ENCODE measurements at regions not wholly inside any gene's neighbourhood (a gene's known extent, or its start where the extent isn't known, plus 50 kb on each side); places are given as distances from the start of the nearest gene placed in this dataset.

- Histone ChIP-seq H3K36me3 (ENCODE audit: control insufficient read depth in 4 of 4, insufficient read depth in 3 of 4, low read depth in 1 of 4, low read length in 3 of 4) (no peaks in the 10 kb centered on the region), H3K27me3 (ENCODE audit: control insufficient read depth in 4 of 4, insufficient read depth in 4 of 4, low read length in 3 of 4) (no peaks in the 10 kb centered on the region), H3K4me3 (ENCODE audit: low read depth in 1 of 3, low read length in 3 of 3) (no peak overlapping the region), H3K27ac (ENCODE audit: low read depth in 1 of 2, low read length in 2 of 2) (no peak overlapping the region), H3K9me3 (ENCODE audit: control insufficient read depth in 4 of 4, low read length in 3 of 4) (no peaks in the 10 kb centered on the region), H3K9ac (ENCODE audit: low read depth in 1 of 2, low read length in 2 of 2) (no peak overlapping the region), H3K4me1 (ENCODE audit: control insufficient read depth in 4 of 4, insufficient read depth in 4 of 4, low read length in 3 of 4) (no peaks in the 10 kb centered on the region)
- DNase-seq (ENCODE audit: low spot score) = no peak
- 61% methylated on average over 5 of the region's 5 CpGs for WGBS
- TF ChIP-seq FOXA2 (IDR thresholded peaks at IDR 0.05) = no peak
These were observed 455.1 kb upstream of the DDX18 start for GRCh38 chr2:117359266-117359914.

- no peaks in the 10 kb centered on the region for H3K36me3 ChIP-seq (ENCODE audit: control insufficient read depth in 4 of 4, insufficient read depth in 3 of 4, low read depth in 1 of 4, low read length in 3 of 4)
- no peaks in the 10 kb centered on the region for H3K9me3 ChIP-seq (ENCODE audit: control insufficient read depth in 4 of 4, low read length in 3 of 4)
- no peak overlapping the region for H3K27ac ChIP-seq (ENCODE audit: low read depth in 1 of 2, low read length in 2 of 2)
- H3K4me3 ChIP-seq (ENCODE audit: low read depth in 1 of 3, low read length in 3 of 3) = no peak overlapping the region
- DNase-seq (ENCODE audit: low spot score) = no peak
- no peaks in the 10 kb centered on the region for H3K27me3 ChIP-seq (ENCODE audit: control insufficient read depth in 4 of 4, insufficient read depth in 4 of 4, low read length in 3 of 4)
- H3K9ac ChIP-seq (ENCODE audit: low read depth in 1 of 2, low read length in 2 of 2) = no peak overlapping the region
- WGBS = 71% methylated on average over 2 of the region's 2 CpGs
- TF ChIP-seq RAD21 (IDR thresholded peaks at IDR 0.05) (no peak), ZBTB33 (IDR thresholded peaks at IDR 0.05) (no peak), EGR1 (IDR thresholded peaks at IDR 0.05; ENCODE audit: low read depth in 2 of 2) (no peak), CTCF (IDR thresholded peaks at IDR 0.05; ENCODE audit: low read depth, low read length, missing input control) (no peak), ATF3 (IDR thresholded peaks at IDR 0.05) (no peak), GABPA (IDR thresholded peaks at IDR 0.05 in 1 of 2, conservative IDR thresholded peaks at IDR 0.05 in 1 of 2) (no peak), RXRA (IDR thresholded peaks at IDR 0.05) (no peak), FOXA2 (IDR thresholded peaks at IDR 0.05) (no peak), HNF4G (IDR thresholded peaks at IDR 0.05) (no peak), SP1 (IDR thresholded peaks at IDR 0.05) (no peak), JUND (IDR thresholded peaks at IDR 0.05) (no peak)
- H3K4me1 ChIP-seq (ENCODE audit: control insufficient read depth in 4 of 4, insufficient read depth in 4 of 4, low read length in 3 of 4) = no peaks in the 10 kb centered on the region
These were observed 453.9 kb upstream of the DDX18 start for GRCh38 chr2:117360586-117360985.

GRCh38 chr2:117378653-117379052 is 435.8 kb upstream of the DDX18 start:
- H3K36me3 ChIP-seq (ENCODE audit: control insufficient read depth in 4 of 4, insufficient read depth in 3 of 4, low read depth in 1 of 4, low read length in 3 of 4) = no peaks in the 10 kb centered on the region
- H3K9me3 ChIP-seq (ENCODE audit: control insufficient read depth in 4 of 4, low read length in 3 of 4) = no peaks in the 10 kb centered on the region
- H3K27me3 ChIP-seq (ENCODE audit: control insufficient read depth in 4 of 4, insufficient read depth in 4 of 4, low read length in 3 of 4) = peaks cover 0 to 3% (median 0%) of the 10 kb centered on the region in 4 donors
- H3K9ac ChIP-seq (ENCODE audit: low read depth in 1 of 2, low read length in 2 of 2) = no peak overlapping the region
- H3K4me1 ChIP-seq (ENCODE audit: control insufficient read depth in 4 of 4, insufficient read depth in 4 of 4, low read length in 3 of 4) = no peaks in the 10 kb centered on the region
- no peak overlapping the region for H3K27ac ChIP-seq (ENCODE audit: low read depth in 1 of 2, low read length in 2 of 2)
- no peak for TF ChIP-seq MAX (IDR thresholded peaks at IDR 0.05)
- TF ChIP-seq ATF3 (IDR thresholded peaks at IDR 0.05) = no peak
- no peak for TF ChIP-seq YY1 (IDR thresholded peaks at IDR 0.05)
- WGBS = 39% methylated on average over 4 of the region's 4 CpGs
- DNase-seq (ENCODE audit: low spot score) = no peak
- H3K4me3 ChIP-seq (ENCODE audit: low read depth in 1 of 3, low read length in 3 of 3) = no peak overlapping the region

Data from liver (tissue), 8 donors.